ENCODE measurements at regions not wholly inside any gene's neighbourhood (a gene's known extent, or its start where the extent isn't known, plus 50 kb on each side); places are given as distances from the start of the nearest gene placed in this dataset.

DNA sequence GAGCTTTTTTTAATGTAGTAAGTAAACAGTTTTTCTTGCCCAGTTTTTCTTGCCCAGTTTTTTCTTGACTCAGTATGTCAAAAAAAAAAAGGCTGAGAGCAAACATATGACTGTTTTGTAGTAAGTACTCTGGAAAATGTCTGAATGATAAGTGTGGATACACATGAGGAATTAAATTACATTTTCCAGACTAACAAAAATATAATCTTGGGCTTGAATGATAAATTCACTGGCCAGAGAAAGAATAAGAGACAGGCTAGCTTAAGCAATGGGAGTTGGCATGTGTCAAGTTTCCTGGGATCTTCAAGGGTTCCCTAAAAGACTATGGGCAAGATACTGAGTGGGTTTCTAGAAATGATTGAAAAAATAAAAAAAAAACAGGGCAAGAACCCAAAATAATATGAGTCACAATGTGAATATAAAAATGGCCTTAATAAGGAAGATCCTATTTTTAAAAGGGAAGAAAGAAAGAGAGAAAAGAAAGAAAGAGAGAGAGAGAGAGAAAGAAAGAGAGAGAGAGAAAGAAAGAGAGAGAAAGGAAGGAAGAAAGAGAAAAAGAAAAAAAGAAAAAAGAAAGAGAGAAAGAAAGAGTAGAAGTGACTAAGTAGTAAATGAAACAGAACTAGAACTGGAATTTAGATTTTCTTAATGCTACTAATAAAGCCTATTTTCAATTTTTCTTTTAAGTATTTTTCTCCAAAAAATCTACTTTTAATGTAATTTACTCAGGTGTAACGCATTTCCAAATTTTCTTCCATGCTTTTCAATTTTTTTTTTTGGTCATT, 60.2 kb downstream of the TFPI2 start:
- H3K27ac ChIP-seq, result no peak overlapping the region
- no peak for TF ChIP-seq CTCF (conservative IDR thresholded peaks at IDR 0.05)

DNA sequence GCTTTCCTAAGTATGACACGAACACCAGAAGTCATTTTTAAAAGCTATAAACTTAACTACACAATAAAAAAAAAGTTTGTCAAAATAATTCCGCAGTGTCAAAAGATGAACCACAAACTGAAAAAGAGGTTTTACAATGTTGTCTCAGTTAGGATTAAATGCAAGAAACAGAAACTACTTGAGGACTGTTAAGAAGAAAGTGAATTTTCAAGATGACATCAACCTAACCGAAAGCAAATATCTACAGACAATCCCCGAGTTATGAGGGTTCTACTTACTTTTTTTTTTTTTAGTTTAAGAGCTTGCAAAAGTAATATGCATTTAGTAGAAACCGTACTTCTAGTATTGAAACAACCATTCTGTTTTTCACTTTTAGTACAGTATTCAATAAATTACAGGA, 62.3 kb downstream of the TFPI2 start:
- no peak for TF ChIP-seq CTCF (conservative IDR thresholded peaks at IDR 0.05)
- no peak overlapping the region for H3K27ac ChIP-seq

DNA sequence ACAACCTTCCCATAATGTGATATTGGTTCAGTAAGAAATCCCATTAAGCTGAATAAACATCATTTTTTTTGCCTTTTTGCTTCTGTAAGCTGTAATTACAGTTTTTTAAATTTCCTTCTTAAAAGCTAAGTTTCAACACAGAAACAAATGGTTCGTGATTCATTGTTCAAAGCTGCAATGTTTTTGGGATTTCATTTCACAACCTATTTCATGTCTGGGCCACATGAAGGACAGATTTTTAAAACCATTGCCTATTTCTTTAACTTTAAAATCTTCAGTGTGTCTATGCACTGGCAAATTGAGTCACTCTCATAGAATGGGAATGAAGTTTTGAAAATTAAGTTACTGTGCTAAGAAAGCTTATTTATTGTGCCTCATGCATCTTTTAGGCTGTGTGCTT, 66.9 kb downstream of the TFPI2 start:
- no peak for TF ChIP-seq CTCF (conservative IDR thresholded peaks at IDR 0.05)
- no peak overlapping the region for H3K27ac ChIP-seq

DNA sequence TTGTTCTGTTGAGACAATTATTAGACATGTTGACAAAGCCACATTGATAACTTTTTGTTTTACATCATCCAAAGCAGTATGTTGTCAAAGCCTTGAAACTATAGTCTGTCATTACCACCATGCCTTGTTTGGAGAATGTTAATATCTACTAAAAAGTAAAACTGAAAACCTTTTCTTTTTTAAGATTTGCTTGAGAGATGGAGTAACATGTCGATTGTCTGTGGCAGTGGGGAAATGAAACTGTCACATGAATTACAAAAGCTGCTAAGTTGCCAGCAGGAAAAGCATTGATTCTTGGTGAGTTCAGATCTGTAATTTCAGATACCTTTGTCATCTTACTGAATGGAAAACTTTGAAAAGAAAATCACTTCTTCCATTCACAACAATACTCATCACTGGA, 69.1 kb downstream of the TFPI2 start:
- TF ChIP-seq CTCF (conservative IDR thresholded peaks at IDR 0.05), result no peak
- no peak overlapping the region for H3K27ac ChIP-seq

DNA sequence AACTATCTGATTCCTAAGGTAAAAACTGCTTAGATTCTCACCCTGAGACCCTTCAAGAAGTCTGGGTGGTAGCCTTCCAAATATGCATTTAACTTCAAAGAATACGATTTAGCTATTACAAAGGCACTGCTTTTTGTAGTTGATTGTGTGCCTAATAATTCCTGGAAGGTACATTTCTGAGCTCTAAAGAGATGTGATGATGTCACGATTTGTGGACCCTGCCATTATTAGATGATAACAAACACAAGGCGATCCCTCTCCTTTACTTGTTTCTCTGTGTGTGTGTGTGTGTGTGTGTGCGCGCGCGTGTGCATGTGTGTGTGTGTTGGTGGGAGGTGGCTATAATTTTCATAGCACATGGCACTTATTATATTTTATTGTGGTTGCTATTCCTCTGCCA, 70.9 kb downstream of the TFPI2 start:
- no peak overlapping the region for H3K27ac ChIP-seq
- no peak for TF ChIP-seq CTCF (conservative IDR thresholded peaks at IDR 0.05)

- H3K27ac ChIP-seq, result no peak overlapping the region
- TF ChIP-seq CTCF (conservative IDR thresholded peaks at IDR 0.05), result no peak
These were observed 73.0 kb downstream of the TFPI2 start for GRCh38 chr7:93817526-93817925.

GRCh38 chr7:93817004-93817403, 73.5 kb downstream of the TFPI2 start:
- TF ChIP-seq CTCF (conservative IDR thresholded peaks at IDR 0.05), result no peak
- H3K27ac ChIP-seq, result no peak overlapping the region
